ENCODE measurements at regions not wholly inside any gene's neighbourhood (a gene's known extent, or its start where the extent isn't known, plus 50 kb on each side); places are given as distances from the start of the nearest gene placed in this dataset.

DNA sequence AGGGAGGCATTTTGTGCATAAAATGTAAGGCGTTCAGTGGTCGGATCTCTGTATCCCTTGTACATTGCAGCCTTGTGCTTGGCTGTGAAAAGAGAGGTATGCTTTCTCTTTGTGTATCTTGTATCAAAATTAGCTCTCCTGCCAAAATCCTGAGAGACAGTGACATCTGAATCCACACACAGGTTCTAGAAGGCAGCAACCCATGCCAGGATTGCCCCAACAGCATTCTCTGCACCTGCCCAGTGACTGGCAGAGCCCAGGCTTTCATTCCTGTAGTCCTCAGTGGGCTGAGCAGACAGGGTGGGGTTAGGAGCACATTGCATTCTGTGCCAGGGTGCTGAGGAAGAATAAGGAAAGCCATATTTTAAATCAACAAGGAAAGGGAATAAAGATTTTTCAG, 740.3 kb upstream of the RAB6C start:
- no peak for DNase-seq

- no peak for DNase-seq
Observed at GRCh38 chr2:129240061-129240460, 739.4 kb upstream of the RAB6C start.

- DNase-seq = no peak
Observed at GRCh38 chr2:129242269-129242668, 737.2 kb upstream of the RAB6C start.

DNA sequence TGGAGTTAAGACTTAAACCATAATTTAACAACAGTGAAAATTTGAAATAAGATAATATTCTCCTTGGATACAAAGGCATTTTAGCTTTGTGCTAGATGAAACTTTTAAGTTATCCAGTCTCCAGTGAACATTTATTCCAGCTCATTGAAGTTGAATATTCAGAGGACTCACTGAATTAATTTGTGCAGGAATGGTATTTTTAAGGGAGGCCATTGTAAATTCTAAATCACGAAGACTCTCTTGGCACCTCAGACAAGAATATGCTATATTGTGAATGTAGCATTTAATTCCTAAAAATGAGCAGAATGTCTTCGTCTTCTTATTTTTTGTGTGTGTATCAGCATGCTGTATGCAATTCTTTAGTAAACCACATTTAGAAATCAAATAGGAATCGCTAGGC, 731.7 kb upstream of the RAB6C start:
- no peak for DNase-seq

GRCh38 chr2:129248198-129248597, 731.3 kb upstream of the RAB6C start:
- DNase-seq = no peak

DNA sequence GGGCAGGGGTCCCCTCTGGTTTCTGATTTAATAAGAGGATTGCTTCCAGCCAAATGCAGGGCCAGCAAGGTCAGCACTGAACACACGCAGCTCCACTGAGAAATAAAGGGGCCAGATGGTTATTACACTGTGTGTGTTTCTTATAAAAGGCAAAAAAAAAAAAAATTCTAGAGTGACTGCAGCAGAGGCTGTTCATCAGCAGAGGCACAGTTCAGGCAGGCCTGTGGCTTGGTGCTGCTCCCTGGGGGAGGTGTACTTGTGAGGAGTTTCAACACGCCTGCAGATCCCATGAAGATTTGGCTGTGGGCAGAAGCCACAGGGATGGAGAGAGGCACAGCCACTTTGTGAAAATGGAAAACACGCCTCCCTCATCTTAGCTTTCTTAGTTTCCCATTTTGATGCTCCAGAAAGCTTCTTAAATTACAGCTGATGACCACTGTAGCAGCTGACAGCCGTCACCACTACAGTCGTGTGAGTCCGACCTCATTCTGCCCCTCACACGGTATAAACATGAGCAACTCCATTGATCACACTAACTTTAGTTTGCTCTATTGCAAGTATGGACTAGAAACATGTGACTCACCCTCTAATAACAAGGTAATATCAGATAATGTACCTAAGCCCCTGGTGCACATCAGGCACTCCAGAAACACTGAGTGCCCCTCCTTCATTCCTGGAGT, 726.5 kb upstream of the RAB6C start:
- DNase-seq = no peak

DNA sequence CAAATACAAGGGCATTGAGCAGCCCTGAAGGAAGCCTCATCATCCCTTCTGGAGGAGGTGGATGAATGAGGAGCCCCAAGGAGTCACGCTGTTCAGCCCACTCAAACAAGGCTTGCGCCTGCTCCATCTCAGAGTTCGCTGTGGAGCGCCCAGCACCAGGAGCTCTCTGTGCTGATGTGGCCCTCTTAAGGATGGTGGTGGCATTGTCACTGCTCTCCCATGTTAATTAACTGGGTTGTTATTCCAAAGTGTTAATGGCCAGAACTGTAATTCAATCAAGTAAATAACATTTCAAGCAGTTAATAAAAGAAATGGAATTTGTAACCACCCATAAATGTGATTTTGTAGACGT, 726.0 kb upstream of the RAB6C start:
- no peak for DNase-seq

DNA sequence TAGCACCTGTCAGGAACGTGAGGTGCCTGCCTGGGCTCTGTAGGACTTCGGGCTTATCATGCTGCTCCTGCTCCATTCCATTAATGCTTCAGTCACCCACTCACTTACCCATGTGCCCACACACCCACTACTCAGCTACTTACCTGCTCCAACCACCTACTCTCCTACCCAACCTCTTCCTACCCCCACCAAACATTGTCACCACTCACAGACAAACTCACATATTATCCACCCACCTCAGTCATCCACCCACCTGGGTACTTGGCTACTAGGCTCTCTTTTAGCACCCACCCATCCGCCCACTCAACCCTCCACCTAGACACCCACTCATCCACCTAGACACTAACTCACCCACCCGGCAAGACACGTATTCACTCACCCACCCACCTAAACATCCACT, 724.7 kb upstream of the RAB6C start:
- no peak for DNase-seq

DNA sequence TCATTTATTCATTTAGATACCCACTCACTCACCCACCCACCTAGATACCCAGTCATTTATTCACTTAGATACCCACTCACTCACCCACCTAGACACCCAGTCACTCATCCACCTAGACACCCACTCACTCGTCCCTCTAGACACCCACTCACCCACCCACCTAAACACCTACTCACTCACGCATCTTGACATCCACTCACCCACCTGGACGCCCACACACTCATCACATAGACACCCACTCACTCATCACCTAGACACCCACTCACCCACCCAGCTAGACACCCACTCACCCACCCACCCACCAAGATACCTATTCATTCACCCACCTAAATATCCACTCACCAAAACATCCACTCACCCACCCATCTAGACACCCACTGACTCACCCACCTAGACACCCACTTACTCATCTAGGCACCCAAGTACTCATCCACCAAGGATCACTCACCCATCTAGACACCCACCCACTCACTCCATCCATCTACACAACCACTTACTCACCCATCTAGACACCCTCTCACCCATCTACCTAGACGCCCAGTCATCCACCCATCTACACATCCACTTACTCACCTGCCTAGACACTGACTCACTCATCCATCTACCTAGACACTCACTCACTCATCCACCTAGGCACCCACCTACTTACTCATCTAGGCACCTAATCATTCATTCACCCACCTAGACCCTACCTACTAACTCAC, 723.7 kb upstream of the RAB6C start:
- DNase-seq = no peak

- DNase-seq = no peak
Observed at GRCh38 chr2:129256642-129257041, 722.8 kb upstream of the RAB6C start.

DNA sequence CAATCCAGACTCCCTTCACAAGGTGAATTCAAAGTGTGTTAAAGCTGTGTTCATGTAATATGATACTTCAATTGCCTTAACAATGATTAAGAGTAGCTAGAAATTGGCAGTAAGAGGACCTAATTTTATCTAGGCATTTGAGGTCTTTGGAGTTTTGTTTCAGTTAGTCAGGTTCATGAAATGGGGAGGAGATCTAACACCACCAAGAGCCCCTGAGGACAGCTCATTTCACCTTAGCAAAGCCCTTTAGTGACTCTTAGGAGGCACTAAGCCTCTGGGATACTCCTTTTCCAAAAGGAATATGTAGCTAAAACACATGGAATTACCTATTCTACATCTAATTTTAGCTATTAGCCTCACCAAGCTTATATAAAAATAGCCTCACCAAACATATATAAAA, 716.5 kb upstream of the RAB6C start:
- DNase-seq = no peak

DNA sequence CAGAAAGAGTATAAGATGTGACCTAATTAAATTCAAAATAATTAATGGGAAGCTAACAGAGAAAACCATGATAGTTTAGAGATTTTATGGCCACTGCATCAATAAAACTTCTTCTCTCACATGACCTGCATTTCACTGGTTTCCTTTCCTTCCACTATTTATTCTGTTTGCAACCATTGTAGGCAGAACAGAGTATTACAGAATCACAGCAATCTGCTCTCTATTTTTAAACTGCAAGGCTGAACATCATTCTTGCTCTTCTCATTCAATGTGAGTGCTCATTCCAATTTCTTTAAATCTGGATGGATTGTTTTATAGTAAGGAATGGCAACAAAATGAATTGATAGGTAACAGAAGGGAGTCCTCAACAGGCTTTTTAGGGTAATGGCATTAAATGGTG, 715.5 kb upstream of the RAB6C start:
- no peak for DNase-seq

DNA sequence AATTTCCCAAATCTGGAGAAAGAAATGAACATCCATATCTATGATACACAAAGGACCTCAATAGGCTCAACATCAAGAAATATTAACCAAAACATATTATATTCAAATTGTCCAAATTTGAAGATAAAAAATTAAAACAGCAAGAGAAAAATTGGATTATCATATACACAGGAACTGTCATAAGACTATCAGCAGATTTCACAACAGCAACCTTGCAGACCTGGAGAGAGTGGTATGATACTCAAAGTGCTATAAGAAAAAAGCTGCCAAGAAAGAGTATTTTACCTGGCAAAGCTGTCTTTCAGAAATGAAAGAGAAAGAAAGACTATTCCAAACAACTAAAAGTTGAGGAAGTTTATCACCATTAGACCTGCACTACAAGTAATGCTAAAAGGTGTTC, 711.9 kb upstream of the RAB6C start:
- DNase-seq = no peak

DNA sequence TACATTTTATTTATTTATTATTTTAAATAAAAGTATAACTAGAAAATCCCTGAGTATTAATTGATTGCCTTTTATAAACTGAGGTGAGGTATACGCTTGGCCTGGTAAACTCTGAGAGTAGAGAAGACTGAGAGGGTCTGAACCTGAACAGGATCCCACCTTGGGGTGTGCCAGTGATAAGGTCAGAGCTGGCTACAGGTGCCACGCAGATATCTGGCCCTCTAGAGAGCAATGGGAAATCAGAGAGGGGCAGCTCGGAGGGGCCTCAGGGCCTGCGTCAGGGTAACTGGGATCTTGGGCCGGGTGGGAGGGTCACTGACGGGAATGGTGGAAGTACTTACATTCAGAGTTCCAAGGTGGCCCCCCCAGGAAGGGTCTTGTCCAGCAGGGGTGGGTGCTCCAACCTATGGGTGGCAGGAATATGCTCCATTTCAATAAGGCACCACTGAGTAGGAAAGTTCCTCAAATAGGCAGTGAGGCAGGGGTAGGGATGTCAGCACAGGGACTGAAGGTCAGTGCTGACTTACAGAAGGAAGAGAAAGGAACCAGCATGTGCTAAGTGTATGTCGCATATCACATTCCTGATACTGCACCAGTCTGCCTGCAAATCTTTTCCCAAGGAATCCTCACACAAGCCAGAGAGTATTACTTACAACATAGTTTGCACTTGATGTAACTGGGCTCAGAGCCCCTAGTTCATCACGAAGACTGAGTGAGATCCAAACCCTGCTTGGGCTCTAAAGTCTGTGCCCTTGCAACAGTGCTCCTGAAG, 706.0 kb upstream of the RAB6C start:
- no peak for DNase-seq

GRCh38 chr2:129274038-129274415, 705.4 kb upstream of the RAB6C start:
- DNase-seq = no peak

DNA sequence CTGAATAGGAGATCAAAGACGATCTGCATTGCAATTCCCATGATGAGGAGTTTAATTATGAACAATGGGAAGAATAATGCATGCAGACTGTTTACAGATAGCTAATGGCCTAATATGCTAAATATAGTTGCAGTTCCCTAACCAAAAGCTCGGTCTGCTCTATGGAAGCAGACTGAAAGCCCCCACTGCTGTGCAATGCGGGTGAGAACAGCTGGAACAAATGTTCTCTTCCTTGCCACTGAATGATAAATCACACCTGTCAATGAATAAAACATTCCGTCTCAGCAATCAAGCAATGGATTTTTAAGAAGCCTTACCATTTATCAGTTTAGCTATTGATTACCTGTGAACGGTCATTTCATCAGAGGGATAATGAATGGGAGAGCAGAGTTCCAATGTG, 704.5 kb upstream of the RAB6C start:
- no peak for DNase-seq

- DNase-seq = no peak
Observed at GRCh38 chr2:129275706-129276105, 703.8 kb upstream of the RAB6C start.

DNA sequence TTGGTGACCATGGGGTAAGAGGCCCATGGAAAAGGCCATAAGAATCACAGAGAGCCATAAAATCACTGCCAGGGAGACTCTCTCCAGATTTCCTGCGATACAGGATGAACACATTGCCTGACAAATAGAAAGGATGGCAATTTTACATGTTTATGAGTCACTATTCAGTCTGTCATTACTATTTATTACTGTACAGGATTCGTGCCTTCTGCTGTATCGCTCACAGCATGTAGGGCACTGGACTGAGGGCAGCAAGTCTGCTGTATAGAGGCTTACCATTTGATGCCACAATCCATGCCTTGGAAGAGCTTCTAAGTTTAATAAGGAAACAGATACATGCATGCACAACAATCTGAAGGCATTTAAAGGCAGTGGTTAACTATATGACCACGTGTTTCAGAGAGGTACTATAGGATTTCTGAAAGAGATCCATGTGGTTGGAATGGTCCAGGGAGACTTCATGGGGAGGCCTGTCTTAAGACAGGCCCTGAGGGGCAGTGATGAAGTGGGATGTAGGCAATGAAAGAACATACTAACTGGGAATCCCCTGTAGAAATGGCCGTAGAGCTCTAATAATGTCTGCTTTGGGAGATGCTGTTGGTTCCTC, 702.4 kb upstream of the RAB6C start:
- DNase-seq = no peak

GRCh38 chr2:129277585-129277981, 701.9 kb upstream of the RAB6C start:
- no peak for DNase-seq

GRCh38 chr2:129281791-129282530, 697.5 kb upstream of the RAB6C start:
- no peak for DNase-seq

DNA sequence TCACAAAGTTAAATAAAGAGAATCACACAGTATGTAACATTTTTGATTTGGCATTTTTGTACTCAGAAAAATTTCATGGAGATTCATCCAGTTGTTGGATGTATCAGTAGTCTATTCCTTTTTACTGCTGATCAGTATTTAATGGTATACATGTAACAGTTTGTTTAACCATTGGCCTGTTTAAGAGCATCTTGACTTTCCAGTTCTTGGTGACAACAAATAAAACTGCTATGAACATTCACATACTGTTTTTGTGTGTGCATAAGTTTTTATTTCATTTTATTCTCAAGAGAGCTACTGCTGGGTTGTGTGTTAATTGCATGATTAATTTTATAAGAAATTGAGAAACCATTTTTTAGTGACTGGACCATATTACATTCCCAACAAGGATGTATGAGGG, 694.5 kb upstream of the RAB6C start:
- DNase-seq = no peak

GRCh38 chr2:129293326-129293725, 686.1 kb upstream of the RAB6C start:
- DNase-seq = no peak

- DNase-seq = no peak
Observed at GRCh38 chr2:129296396-129296795, 683.1 kb upstream of the RAB6C start.

Measured in CD4-positive, alpha-beta T cell treated with Interferon gamma for 1 hour (primary cell).